ENCODE measurements at regions not wholly inside any gene's neighbourhood (a gene's known extent, or its start where the extent isn't known, plus 50 kb on each side); places are given as distances from the start of the nearest gene placed in this dataset.

- H2AFZ ChIP-seq (ENCODE audit: low read depth, low read length) = no peak overlapping the region
- no peaks in the 10 kb centered on the region for H3K9me3 ChIP-seq (replicated peaks; ENCODE audit: control insufficient read depth, insufficient read depth, low read length)
- TF ChIP-seq, protein P1, sequence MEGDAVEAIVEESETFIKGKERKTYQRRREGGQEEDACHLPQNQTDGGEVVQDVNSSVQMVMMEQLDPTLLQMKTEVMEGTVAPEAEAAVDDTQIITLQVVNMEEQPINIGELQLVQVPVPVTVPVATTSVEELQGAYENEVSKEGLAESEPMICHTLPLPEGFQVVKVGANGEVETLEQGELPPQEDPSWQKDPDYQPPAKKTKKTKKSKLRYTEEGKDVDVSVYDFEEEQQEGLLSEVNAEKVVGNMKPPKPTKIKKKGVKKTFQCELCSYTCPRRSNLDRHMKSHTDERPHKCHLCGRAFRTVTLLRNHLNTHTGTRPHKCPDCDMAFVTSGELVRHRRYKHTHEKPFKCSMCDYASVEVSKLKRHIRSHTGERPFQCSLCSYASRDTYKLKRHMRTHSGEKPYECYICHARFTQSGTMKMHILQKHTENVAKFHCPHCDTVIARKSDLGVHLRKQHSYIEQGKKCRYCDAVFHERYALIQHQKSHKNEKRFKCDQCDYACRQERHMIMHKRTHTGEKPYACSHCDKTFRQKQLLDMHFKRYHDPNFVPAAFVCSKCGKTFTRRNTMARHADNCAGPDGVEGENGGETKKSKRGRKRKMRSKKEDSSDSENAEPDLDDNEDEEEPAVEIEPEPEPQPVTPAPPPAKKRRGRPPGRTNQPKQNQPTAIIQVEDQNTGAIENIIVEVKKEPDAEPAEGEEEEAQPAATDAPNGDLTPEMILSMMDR (IDR thresholded peaks at IDR 0.05; ENCODE audit: extremely low read depth in 1 of 2, insufficient read depth in 1 of 2, low read depth in 1 of 2, low read length in 2 of 2) = no peak
- TF ChIP-seq JUN (IDR thresholded peaks at IDR 0.05; ENCODE audit: borderline replicate concordance, insufficient read depth, insufficient read length, low read depth) (no peak), GATA2 (IDR thresholded peaks at IDR 0.05; ENCODE audit: insufficient read depth, insufficient read length, low read depth, low read length) (no peak), EZH2 (IDR thresholded peaks at IDR 0.05; ENCODE audit: borderline replicate concordance, low read depth, low read length, severe bottlenecking) (no peak)
- no TSS peak for BruUV-seq (replicated peaks)
- ChIA-PET POLR2A (no interaction called here), CTCF (no interaction called here)
- no peak for DNase-seq (ENCODE audit: low read depth, low spot score)
- no peak overlapping the region for H3K4me2 ChIP-seq (ENCODE audit: insufficient read depth, low read length)
- no peaks in the 10 kb centered on the region for H3K36me3 ChIP-seq (ENCODE audit: control insufficient read depth in 2 of 2, extremely low read depth in 1 of 2, insufficient read depth in 2 of 2, low read length in 2 of 2)
- no peak overlapping the region for H3K27ac ChIP-seq (ENCODE audit: insufficient read depth, low read depth, low read length)
- H3K27me3 ChIP-seq (ENCODE audit: control insufficient read depth in 2 of 2, insufficient read depth in 2 of 2, low read length in 2 of 2) = no peaks in the 10 kb centered on the region
- H3K9me1 ChIP-seq (replicated peaks; ENCODE audit: control insufficient read depth, extremely low read depth, insufficient read depth, low read length) = no peaks in the 10 kb centered on the region
- no peak for FAIRE-seq
- intact Hi-C loops (cut with micrococcal nuclease) = no loop called here
- H3K4me1 ChIP-seq (ENCODE audit: control insufficient read depth, extremely low read depth, insufficient read depth, low read length) = no peaks in the 10 kb centered on the region
- H4K20me1 ChIP-seq (replicated peaks; ENCODE audit: control insufficient read depth, extremely low read depth, insufficient read depth, low read length) = no peaks in the 10 kb centered on the region
- H3K79me2 ChIP-seq (ENCODE audit: control insufficient read depth, insufficient read depth, low read length) = no peaks in the 10 kb centered on the region
- dilution Hi-C loops (cut with MboI; ENCODE audit: extremely low pct_ligation_motif_present, low sequenced_read_pairs) = no loop called here
- H3K9ac ChIP-seq (replicated peaks; ENCODE audit: extremely low read depth, insufficient read depth, low read length) = no peak overlapping the region
- no peak overlapping the region for H3K4me3 ChIP-seq (replicated peaks in 1 of 3; ENCODE audit: insufficient read depth in 1 of 3, low read depth in 1 of 3, low read length in 3 of 3)
Measured at GRCh38 chr20:39516964-39517363, 554.8 kb downstream of the DHX35 start.

DNA sequence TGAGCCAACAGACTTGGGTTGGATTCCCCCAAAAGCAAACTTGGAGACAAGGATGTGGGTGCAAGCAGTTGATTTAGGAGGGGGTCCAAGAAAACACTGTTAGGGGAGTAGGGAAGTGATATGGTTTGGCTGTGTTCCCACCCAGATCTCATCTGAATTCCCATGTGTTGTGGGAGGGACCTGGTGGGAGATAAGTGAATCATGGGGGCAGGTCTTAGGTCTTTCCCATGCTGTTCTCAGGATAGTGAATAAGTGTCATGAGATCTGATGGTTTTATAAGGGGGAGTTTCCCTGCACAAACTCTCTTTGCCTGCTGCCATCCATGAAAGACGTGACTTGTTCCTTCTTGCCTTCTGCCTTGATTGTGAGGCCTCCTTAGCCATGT is 542.6 kb downstream of the DHX35 start:
- Histone ChIP-seq H3K9me1 (replicated peaks; ENCODE audit: control insufficient read depth, extremely low read depth, insufficient read depth, low read length) (no peaks in the 10 kb centered on the region), H3K79me2 (ENCODE audit: control insufficient read depth, insufficient read depth, low read length) (no peaks in the 10 kb centered on the region), H3K4me1 (ENCODE audit: control insufficient read depth, extremely low read depth, insufficient read depth, low read length) (no peaks in the 10 kb centered on the region), H2AFZ (ENCODE audit: low read depth, low read length) (no peak overlapping the region), H3K4me2 (ENCODE audit: insufficient read depth, low read length) (no peak overlapping the region), H3K27me3 (ENCODE audit: control insufficient read depth in 2 of 2, insufficient read depth in 2 of 2, low read length in 2 of 2) (no peaks in the 10 kb centered on the region), H3K27ac (ENCODE audit: insufficient read depth, low read depth, low read length) (no peak overlapping the region), H3K36me3 (ENCODE audit: control insufficient read depth in 2 of 2, extremely low read depth in 1 of 2, insufficient read depth in 2 of 2, low read length in 2 of 2) (no peaks in the 10 kb centered on the region), H3K9ac (replicated peaks; ENCODE audit: extremely low read depth, insufficient read depth, low read length) (no peak overlapping the region), H3K4me3 (replicated peaks in 1 of 3; ENCODE audit: insufficient read depth in 1 of 3, low read depth in 1 of 3, low read length in 3 of 3) (no peak overlapping the region), H4K20me1 (replicated peaks; ENCODE audit: control insufficient read depth, extremely low read depth, insufficient read depth, low read length) (no peaks in the 10 kb centered on the region), H3K9me3 (replicated peaks; ENCODE audit: control insufficient read depth, insufficient read depth, low read length) (no peaks in the 10 kb centered on the region)
- no TSS peak for BruUV-seq (replicated peaks)
- dilution Hi-C loops (cut with MboI; ENCODE audit: extremely low pct_ligation_motif_present, low sequenced_read_pairs) (no loop called here), intact Hi-C loops (cut with micrococcal nuclease) (no loop called here)
- CTCF ChIA-PET = no interaction called here
- DNase-seq (ENCODE audit: low read depth, low spot score) (no peak), FAIRE-seq (no peak)
- POLR2A ChIA-PET = no interaction called here
- no peak for TF ChIP-seq JUN (IDR thresholded peaks at IDR 0.05; ENCODE audit: borderline replicate concordance, insufficient read depth, insufficient read length, low read depth)
- no peak for TF ChIP-seq GATA2 (IDR thresholded peaks at IDR 0.05; ENCODE audit: insufficient read depth, insufficient read length, low read depth, low read length)
- no peak for TF ChIP-seq MYC (IDR thresholded peaks at IDR 0.05; ENCODE audit: low read depth, low read length)
- TF ChIP-seq POLR2AphosphoS5 (IDR thresholded peaks at IDR 0.05; ENCODE audit: insufficient read depth, low read depth, low read length) = no peak
- TF ChIP-seq, protein P2, sequence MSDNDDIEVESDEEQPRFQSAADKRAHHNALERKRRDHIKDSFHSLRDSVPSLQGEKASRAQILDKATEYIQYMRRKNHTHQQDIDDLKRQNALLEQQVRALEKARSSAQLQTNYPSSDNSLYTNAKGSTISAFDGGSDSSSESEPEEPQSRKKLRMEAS (IDR thresholded peaks at IDR 0.05; ENCODE audit: insufficient read depth, insufficient read length) = no peak
- no peak for TF ChIP-seq EZH2 (IDR thresholded peaks at IDR 0.05; ENCODE audit: borderline replicate concordance, low read depth, low read length, severe bottlenecking)
- no peak for TF ChIP-seq FOS (IDR thresholded peaks at IDR 0.05; ENCODE audit: borderline replicate concordance, insufficient read depth, low read length)
